Vagina (tissue), 2 donors: ENCODE measurements at regions not wholly inside any gene's neighbourhood (a gene's known extent, or its start where the extent isn't known, plus 50 kb on each side); places are given as distances from the start of the nearest gene placed in this dataset.

Experiments used
- POLR2A ChIP-seq, 2 donors: fragments of 450-650 bp; IDR thresholded peaks; one replicate each; pipeline ENCODE4 v1.6.1; 2017; ENCODE audit warnings: antibody characterized with exemption in 2 of 2, mild to moderate bottlenecking in 2 of 2, moderate library complexity in 2 of 2
- TF ChIP-seq, protein P1 (sequence below), 3 experiments: fragments of 450-650 bp in 2 of 3; fragments of 200-600 bp in 1 of 3; sonication (generic) in 1 of 3; IDR thresholded peaks; one replicate each; pipeline ENCODE4 v1.5.1; 2017 to 2019; ENCODE audit warnings: antibody characterized with exemption in 3 of 3, mild to moderate bottlenecking in 2 of 3, moderate library complexity in 2 of 3

DNA sequence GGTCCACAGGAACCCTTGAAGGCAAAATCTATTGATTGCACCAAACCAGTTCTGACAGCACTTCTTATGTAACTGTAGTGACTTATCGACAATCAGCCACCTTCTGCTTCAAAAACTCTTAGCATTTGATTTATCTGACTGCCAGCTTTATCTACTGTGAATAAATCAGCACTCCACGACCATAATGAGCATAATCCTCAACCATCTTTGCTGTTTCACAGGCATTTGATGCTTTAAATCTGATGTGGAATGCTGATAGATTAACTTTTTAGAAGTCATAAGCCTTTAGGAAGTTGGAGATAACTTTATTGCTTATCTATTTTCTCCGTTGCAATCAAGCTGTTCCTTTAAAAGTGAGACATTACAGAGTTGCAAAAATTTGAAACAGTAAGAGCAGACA is 101.5 kb upstream of the PTCHD4 start:
- no peak for TF ChIP-seq POLR2A (IDR thresholded peaks at IDR 0.05)
- TF ChIP-seq, protein P1, sequence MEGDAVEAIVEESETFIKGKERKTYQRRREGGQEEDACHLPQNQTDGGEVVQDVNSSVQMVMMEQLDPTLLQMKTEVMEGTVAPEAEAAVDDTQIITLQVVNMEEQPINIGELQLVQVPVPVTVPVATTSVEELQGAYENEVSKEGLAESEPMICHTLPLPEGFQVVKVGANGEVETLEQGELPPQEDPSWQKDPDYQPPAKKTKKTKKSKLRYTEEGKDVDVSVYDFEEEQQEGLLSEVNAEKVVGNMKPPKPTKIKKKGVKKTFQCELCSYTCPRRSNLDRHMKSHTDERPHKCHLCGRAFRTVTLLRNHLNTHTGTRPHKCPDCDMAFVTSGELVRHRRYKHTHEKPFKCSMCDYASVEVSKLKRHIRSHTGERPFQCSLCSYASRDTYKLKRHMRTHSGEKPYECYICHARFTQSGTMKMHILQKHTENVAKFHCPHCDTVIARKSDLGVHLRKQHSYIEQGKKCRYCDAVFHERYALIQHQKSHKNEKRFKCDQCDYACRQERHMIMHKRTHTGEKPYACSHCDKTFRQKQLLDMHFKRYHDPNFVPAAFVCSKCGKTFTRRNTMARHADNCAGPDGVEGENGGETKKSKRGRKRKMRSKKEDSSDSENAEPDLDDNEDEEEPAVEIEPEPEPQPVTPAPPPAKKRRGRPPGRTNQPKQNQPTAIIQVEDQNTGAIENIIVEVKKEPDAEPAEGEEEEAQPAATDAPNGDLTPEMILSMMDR (IDR thresholded peaks at IDR 0.05): no peak
